GM10248 (cell line): ENCODE measurements at regions not wholly inside any gene's neighbourhood (a gene's known extent, or its start where the extent isn't known, plus 50 kb on each side); places are given as distances from the start of the nearest gene placed in this dataset.
"Not testable (repeated sequence)": the region's sequence is repeated elsewhere in the genome, so short reads cannot be mapped to it uniquely, and the experiment has no call there.

ENCODE experiments used
- CTCF ChIA-PET: fragments of 300-600 bp; sonication (Branson Sonifier 250); formaldehyde crosslinking; extraction: SDS; loops from one replicate; lab custom pipeline; 2021; ENCODE audit warnings: antibody characterized with exemption; lab: Yijun Ruan, JAX
- POLR2A ChIA-PET: fragments of 350-650 bp; sonication (Branson Sonifier 250); formaldehyde crosslinking; extraction: SDS; loops from one replicate; lab custom pipeline; 2020; ENCODE audit warnings: antibody characterized with exemption; lab: Yijun Ruan, JAX
- DNase-seq: peaks from one replicate; pipeline ENCODE4 v3.0.0; 2012; ENCODE audit errors: extremely low spot score
- TF ChIP-seq, protein P1 (sequence below): IDR thresholded peaks from 2 replicates; pipeline ENCODE4 v1.5.1; 2012; ENCODE audit warnings: mild to moderate bottlenecking, low read depth; ENCODE audit errors: extremely low read depth, missing control alignments, control extremely low read depth

DNA sequence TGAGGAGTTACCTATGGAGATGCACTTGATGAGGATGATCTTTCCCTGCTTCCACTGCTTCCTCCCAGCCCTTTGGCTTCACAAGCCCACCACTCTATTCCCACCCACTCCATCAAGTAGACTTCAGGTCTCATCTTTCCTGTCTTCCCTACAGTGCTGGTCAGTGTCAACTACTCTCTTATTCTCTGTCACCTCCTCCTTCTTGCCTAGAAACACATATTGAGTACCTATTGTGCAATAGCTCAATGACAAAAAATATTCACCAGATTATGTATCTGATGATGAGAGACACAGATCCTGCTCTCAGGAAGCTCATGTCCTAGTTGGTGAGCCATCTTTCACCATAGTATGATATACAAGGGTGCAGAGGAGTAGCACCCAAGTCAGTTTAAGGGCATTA lies 82.2 kb upstream of the NFASC start:
- TF ChIP-seq, protein P1, sequence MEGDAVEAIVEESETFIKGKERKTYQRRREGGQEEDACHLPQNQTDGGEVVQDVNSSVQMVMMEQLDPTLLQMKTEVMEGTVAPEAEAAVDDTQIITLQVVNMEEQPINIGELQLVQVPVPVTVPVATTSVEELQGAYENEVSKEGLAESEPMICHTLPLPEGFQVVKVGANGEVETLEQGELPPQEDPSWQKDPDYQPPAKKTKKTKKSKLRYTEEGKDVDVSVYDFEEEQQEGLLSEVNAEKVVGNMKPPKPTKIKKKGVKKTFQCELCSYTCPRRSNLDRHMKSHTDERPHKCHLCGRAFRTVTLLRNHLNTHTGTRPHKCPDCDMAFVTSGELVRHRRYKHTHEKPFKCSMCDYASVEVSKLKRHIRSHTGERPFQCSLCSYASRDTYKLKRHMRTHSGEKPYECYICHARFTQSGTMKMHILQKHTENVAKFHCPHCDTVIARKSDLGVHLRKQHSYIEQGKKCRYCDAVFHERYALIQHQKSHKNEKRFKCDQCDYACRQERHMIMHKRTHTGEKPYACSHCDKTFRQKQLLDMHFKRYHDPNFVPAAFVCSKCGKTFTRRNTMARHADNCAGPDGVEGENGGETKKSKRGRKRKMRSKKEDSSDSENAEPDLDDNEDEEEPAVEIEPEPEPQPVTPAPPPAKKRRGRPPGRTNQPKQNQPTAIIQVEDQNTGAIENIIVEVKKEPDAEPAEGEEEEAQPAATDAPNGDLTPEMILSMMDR, result no peak
- no peak for DNase-seq
- POLR2A ChIA-PET, result no interaction called here
- CTCF ChIA-PET, result interaction anchor here (1.0 to 2.4 kb wide), 5 partner anchors 13 to 38 kb away, joined by 3 to 28 read pairs (median 4); no protein-coding TSS in a partner anchor

DNA sequence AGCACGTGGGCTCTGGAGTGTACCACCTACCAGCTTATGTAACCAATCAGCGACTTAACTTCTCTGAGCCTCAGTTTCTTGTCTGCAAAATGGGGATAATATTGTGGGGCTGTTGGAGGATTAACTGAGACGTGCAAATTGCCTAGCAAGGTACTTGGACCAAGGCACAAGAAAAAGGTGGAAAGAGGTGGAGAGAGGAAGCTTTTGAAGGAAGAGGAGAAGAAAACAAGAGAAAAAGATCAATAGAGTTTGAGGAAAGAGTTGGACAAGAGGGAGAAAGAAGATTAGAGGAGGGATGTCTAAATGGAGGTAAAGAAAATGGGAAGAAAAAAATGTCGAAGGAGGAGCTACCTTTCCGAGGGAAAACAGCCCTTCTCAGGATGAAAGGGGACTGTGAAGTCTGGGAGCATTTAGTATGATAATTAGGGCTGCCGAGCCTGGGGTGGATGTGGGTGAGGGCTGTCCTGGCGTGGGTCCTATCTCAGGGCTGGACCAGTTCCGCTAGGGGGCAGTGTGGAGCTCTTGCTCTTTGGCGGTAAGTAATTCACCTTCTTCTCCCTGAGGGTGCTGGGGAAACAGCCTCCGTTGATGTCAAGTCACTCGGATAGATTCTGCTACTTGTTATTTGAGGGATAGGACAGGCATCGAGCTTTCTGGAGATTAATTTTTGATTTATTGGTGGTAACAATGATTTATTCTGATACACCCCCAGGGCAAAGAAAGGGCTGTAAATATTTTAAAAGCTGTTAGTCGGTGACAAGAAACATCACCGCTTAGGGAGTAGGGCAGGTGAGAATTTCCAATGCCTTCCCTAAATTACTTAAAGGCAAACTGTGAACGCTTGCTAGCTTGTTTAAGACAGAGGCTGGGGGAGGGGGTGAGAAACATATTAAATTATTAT lies 79.0 kb upstream of the NFASC start:
- ChIA-PET CTCF (interaction anchor here (0.7 to 8.9 kb wide), 30 partner anchors 10 to 491 kb away, joined by 3 to 208 read pairs (median 4); no protein-coding TSS in a partner anchor), POLR2A (no interaction called here)
- TF ChIP-seq, protein P1, result peak; percentile 85
- DNase-seq, result peak; percentile 74

DNA sequence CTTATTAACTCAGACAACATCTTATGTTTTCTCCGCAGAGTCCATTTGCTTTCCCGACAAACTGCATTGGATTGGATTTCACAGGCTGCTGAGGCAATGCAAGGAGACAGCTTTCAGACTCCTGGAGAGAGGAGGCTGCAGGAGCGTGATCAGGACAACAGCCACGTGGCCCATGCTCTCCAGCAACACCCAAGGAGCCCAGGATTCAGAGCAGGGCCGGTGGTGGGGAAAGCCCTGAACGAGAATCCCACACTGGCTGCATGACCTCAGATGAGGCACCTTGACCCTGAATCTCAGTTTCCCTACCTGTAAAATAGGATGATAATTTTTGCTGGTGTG lies 78.3 kb upstream of the NFASC start:
- DNase-seq, result no peak
- CTCF ChIA-PET, result interaction anchor here (0.7 to 8.9 kb wide), 25 partner anchors 11 to 492 kb away, joined by 3 to 208 read pairs (median 5); no protein-coding TSS in a partner anchor
- POLR2A ChIA-PET, result no interaction called here
- TF ChIP-seq, protein P1, result no peak

DNA sequence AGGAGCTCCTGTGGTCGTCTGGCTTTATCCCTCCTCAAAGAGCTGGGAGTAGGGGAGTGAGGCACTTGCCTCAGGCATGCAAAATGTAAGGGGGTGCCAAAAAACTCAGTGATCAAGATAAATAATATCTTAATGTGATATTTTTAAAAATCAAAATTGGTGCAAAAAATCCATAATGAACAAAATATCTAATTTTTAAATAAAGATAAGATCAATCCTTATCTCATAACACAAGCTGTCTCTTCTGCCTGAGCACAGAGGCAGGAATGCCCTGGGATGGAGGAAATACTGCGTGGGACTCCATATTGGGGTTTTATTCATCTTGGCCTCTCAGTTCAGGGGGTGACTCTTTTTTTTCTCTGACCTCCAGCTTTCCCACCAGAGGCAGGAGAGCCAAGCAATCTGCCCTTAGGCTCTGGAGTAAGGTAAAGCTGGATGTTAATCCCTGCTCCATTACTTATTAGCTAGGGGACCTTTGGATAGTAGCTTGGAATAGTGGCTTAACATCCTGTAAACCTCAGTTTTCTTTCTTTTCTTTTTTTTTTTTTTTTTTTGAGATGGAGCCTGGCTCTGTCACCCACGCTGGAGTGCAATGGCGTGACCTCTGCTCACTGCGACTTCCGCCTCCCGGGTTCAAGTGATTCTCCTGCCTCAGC lies 77.3 kb upstream of the NFASC start:
- POLR2A ChIA-PET, result interaction anchor here (0.7 kb wide), 1 partner anchor 220 kb away, joined by 3 read pairs; no protein-coding TSS in a partner anchor
- DNase-seq, result no peak
- TF ChIP-seq, protein P1, result no peak
- CTCF ChIA-PET, result interaction anchor here (1.4 to 8.9 kb wide), 5 partner anchors 14 to 228 kb away, joined by 4 to 208 read pairs (median 13); no protein-coding TSS in a partner anchor

DNA sequence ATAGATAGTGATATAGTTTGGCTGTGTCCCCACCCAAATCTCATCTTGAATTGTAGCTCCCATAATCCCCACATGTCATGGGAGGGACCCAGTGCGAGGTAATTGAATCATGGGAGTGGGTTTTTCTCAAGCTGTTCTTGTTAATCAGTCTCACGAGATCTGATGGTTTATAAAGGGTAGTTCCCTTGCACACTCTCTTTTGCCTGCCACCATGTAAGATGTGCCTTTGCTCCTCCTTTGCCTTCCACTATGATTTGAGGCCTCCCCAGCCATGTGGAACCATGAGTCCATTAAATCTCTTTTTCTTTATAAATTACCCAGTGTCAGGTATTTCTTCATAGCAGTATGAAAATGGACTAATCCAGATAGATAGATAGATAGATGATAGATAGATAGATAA lies 73.8 kb upstream of the NFASC start:
- DNase-seq, POLR2A ChIA-PET: not testable (repeated sequence)

DNA sequence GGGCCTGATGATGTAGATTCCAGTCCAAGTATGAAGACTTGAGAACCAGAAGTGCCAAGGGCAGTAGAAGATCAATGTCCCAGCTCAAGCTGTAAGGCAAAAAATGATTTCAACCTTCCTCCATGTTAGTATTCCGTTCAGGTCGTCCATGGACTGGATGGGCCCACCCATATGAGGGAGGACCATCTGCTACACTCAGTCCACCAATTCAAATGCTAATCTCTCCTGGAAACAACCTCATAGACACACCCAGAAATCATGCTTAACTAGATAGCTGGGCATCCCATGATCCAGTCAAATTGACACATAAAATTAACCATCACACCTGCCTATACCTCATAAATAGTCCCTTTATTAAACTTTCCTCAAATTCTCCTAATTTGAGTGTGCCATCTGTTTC lies 73.3 kb upstream of the NFASC start:
- ChIA-PET CTCF (interaction anchor here (1.2 to 8.9 kb wide), 2 partner anchors 10 to 365 kb away, joined by 3 to 208 read pairs; no protein-coding TSS in a partner anchor), POLR2A (no interaction called here)
- no peak for DNase-seq
- TF ChIP-seq, protein P1, result no peak

More for the DNA sequence above, 73.8 kb upstream of the NFASC start:
- CTCF ChIA-PET, result interaction anchor here (1.2 to 8.9 kb wide), 2 partner anchors 10 to 365 kb away, joined by 3 to 208 read pairs; no protein-coding TSS in a partner anchor
